DOHH2 (cell line): ENCODE measurements at regions not wholly inside any gene's neighbourhood (a gene's known extent, or its start where the extent isn't known, plus 50 kb on each side); places are given as distances from the start of the nearest gene placed in this dataset.

Experiments used
- H3F3A ChIP-seq: fragments of 200-600 bp; sonication (generic), shearing (Covaris generic); 2 replicates; pipeline ENCODE4 v1.6.0; 2016; ENCODE audit warnings: antibody characterized with exemption, mild to moderate bottlenecking; ENCODE audit not compliant: control insufficient read depth, insufficient read depth
- H3K27ac ChIP-seq: fragments of 200-600 bp; sonication (generic); 2 replicates; pipeline ENCODE4 v1.5.1; 2014; ENCODE audit warnings: low read depth, mild to moderate bottlenecking, low read length, moderate library complexity
- H3K27me3 ChIP-seq: fragments of 200-600 bp; sonication (generic); 2 replicates; pipeline ENCODE4 v1.6.1; 2014; ENCODE audit warnings: mild to moderate bottlenecking, low read length, mixed read lengths; ENCODE audit not compliant: control insufficient read depth
- H3K36me3 ChIP-seq: fragments of 200-600 bp; sonication (generic); 2 replicates; pipeline ENCODE4 v1.6.1; 2014; ENCODE audit warnings: mild to moderate bottlenecking, low read length, moderate library complexity, mixed read lengths; ENCODE audit not compliant: control insufficient read depth
- H3K4me1 ChIP-seq: fragments of 200-600 bp; sonication (generic); 2 replicates; pipeline ENCODE4 v1.6.1; 2014; ENCODE audit warnings: mild to moderate bottlenecking, low read length, mixed read lengths; ENCODE audit not compliant: control insufficient read depth
- H3K4me2 ChIP-seq: fragments of 200-600 bp; sonication (generic); 2 replicates; pipeline ENCODE4 v1.6.0; 2014; ENCODE audit warnings: mild to moderate bottlenecking, low read length, moderate library complexity
- H3K4me3 ChIP-seq: fragments of 200-600 bp; sonication (generic); 2 replicates; pipeline ENCODE4 v1.5.1; 2014; ENCODE audit warnings: mild to moderate bottlenecking, low read length, mixed read lengths
- H3K79me2 ChIP-seq: fragments of 200-600 bp; sonication (generic); 2 replicates; pipeline ENCODE4 v1.6.1; 2014; ENCODE audit warnings: mild to moderate bottlenecking, low read length, mixed read lengths; ENCODE audit not compliant: control insufficient read depth
- H3K9me2 ChIP-seq: fragments of 200-600 bp; sonication (generic); replicated peaks from 2 replicates; pipeline ENCODE4 v1.6.1; 2014; ENCODE audit warnings: mild to moderate bottlenecking, low read length, mixed read lengths; ENCODE audit not compliant: control insufficient read depth
- H3K9me3 ChIP-seq: fragments of 200-600 bp; sonication (generic); 2 replicates; pipeline ENCODE4 v1.6.1; 2014; ENCODE audit warnings: antibody characterized with exemption, low read length, mixed read lengths; ENCODE audit not compliant: control insufficient read depth, insufficient read depth
- H4K20me1 ChIP-seq: fragments of 200-600 bp; sonication (generic); 2 replicates; pipeline ENCODE4 v1.6.0; 2014; ENCODE audit warnings: low read depth, mild to moderate bottlenecking, antibody characterized with exemption, low read length, moderate library complexity; ENCODE audit not compliant: control insufficient read depth, insufficient read depth
- EZH2phosphoT487 ChIP-seq: fragments of 200-600 bp; sonication (generic); IDR thresholded peaks from 2 replicates; pipeline ENCODE4 v1.6.1; 2017; ENCODE audit warnings: borderline replicate concordance, mild to moderate bottlenecking, antibody characterized with exemption, low read length, moderate library complexity, mixed read lengths
- TF ChIP-seq, protein P1 (sequence below): fragments of 200-600 bp; sonication (generic); IDR thresholded peaks from one replicate; pipeline ENCODE4 v1.5.1; 2014; ENCODE audit warnings: antibody characterized with exemption, mild to moderate bottlenecking, low read depth, low read length; ENCODE audit not compliant: poor library complexity, severe bottlenecking

DNA sequence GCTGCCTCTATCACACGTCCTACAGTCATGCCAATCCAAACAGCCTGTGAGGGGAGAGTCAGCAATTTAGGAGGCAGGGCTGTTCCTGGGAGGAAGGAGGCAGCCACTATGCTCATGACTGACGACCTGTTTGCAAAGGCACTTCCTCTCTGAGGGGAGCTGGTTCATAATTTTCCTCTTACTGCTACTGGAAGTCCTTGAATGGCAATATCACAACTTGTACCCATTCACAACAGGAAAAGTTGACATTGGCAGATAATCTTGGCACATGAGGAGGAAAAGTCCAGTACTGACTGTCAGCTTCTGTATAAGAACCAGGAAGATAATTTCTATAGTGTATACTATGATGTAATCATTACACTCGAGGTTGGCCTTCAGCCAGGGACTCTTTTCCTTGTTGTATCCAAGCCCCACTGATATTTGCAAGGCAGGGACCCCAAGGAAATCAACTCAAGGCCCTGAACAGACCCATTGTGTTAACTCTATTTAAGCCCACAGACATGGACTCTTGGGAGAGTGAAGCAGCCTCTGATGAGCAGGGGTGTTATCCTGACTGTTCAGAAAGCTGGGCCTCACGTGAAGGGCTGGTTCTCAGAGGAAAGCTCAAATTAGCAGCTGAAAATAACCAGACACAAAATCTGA, 267.3 kb upstream of the ADAMTS9 start:
- no peak overlapping the region for H3K27ac ChIP-seq
- TF ChIP-seq EZH2phosphoT487, result no peak
- TF ChIP-seq, protein P1, sequence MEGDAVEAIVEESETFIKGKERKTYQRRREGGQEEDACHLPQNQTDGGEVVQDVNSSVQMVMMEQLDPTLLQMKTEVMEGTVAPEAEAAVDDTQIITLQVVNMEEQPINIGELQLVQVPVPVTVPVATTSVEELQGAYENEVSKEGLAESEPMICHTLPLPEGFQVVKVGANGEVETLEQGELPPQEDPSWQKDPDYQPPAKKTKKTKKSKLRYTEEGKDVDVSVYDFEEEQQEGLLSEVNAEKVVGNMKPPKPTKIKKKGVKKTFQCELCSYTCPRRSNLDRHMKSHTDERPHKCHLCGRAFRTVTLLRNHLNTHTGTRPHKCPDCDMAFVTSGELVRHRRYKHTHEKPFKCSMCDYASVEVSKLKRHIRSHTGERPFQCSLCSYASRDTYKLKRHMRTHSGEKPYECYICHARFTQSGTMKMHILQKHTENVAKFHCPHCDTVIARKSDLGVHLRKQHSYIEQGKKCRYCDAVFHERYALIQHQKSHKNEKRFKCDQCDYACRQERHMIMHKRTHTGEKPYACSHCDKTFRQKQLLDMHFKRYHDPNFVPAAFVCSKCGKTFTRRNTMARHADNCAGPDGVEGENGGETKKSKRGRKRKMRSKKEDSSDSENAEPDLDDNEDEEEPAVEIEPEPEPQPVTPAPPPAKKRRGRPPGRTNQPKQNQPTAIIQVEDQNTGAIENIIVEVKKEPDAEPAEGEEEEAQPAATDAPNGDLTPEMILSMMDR, result no peak
- H3K27me3 ChIP-seq, result no peaks in the 10 kb centered on the region
- no peaks in the 10 kb centered on the region for H3F3A ChIP-seq
- H3K9me3 ChIP-seq, result no peaks in the 10 kb centered on the region
- H4K20me1 ChIP-seq, result no peaks in the 10 kb centered on the region
- no peaks in the 10 kb centered on the region for H3K9me2 ChIP-seq
- H3K36me3 ChIP-seq, result no peaks in the 10 kb centered on the region
- H3K4me3 ChIP-seq, result no peak overlapping the region
- H3K4me2 ChIP-seq, result no peak overlapping the region
- no peaks in the 10 kb centered on the region for H3K4me1 ChIP-seq
- H3K79me2 ChIP-seq, result no peaks in the 10 kb centered on the region

DNA sequence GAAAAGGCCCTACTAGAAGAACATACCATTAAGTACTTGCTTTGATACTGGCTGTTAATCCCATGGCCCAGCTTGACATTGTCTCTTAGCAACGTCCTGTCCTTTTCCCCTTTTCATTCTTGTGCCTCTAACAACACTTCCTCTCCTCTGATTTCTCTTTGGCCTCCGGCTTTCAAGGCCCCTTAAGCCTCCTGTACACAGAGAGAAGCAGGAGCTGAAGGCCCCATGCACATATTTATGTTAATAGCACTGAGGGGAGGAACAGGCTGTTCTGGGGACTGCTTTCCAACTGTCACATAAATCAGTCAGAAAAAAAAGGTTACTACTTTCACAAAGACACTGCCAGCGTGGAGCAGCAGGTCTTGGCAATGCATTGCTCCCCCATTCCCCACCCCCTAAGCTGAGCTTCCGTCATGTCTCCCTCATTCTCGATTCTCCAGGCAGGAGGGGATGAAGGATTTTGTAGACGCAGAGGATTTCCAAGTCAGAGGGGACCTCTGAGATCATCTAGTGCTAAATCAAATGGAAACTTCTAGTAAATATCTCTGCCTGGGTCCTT, 257.4 kb upstream of the ADAMTS9 start:
- Histone ChIP-seq H3K4me1 (no peaks in the 10 kb centered on the region), H3F3A (no peaks in the 10 kb centered on the region), H4K20me1 (no peaks in the 10 kb centered on the region), H3K27ac (no peak overlapping the region), H3K9me2 (no peaks in the 10 kb centered on the region), H3K36me3 (no peaks in the 10 kb centered on the region), H3K4me3 (no peak overlapping the region), H3K4me2 (no peak overlapping the region), H3K27me3 (no peaks in the 10 kb centered on the region), H3K79me2 (no peaks in the 10 kb centered on the region), H3K9me3 (peaks cover 4% of the 10 kb centered on the region)
- no peak for TF ChIP-seq EZH2phosphoT487
- TF ChIP-seq, protein P1, result no peak

DNA sequence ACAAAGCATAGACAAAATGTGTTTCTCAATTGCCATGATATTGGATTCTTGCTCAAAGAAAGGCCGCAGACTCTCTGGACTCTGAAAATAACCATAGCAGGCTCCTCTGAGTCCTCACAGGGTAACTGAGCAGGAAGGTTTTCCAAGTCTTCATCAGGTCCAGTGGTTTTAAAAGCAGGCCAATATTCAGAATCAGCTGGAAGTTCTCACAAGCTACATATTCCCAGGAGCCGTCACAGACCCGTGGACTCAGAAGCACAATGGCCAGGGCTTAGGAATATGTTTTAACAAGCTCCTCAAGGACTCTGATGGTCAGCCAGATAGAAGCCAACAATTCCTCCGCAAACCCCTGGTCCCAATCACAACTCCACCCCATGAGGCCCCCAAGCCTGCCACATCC, 256.1 kb upstream of the ADAMTS9 start:
- TF ChIP-seq EZH2phosphoT487, result no peak
- TF ChIP-seq, protein P1, result no peak
- Histone ChIP-seq H3K9me3 (peaks cover 4% of the 10 kb centered on the region), H3K4me3 (no peak overlapping the region), H3K79me2 (no peaks in the 10 kb centered on the region), H3K9me2 (no peaks in the 10 kb centered on the region), H4K20me1 (no peaks in the 10 kb centered on the region), H3K27me3 (no peaks in the 10 kb centered on the region), H3F3A (no peaks in the 10 kb centered on the region), H3K27ac (no peak overlapping the region), H3K4me2 (no peak overlapping the region), H3K4me1 (no peaks in the 10 kb centered on the region), H3K36me3 (no peaks in the 10 kb centered on the region)
